Fibroblast of skin of right biceps (primary cell): ENCODE measurements at regions not wholly inside any gene's neighbourhood (a gene's known extent, or its start where the extent isn't known, plus 50 kb on each side); places are given as distances from the start of the nearest gene placed in this dataset.
"Not testable (repeated sequence)": the region's sequence is repeated elsewhere in the genome, so short reads cannot be mapped to it uniquely, and the experiment has no call there.

Source experiments
- DNase-seq: peaks from one replicate; pipeline ENCODE4 v3.0.0-alpha.2; 2013

DNA sequence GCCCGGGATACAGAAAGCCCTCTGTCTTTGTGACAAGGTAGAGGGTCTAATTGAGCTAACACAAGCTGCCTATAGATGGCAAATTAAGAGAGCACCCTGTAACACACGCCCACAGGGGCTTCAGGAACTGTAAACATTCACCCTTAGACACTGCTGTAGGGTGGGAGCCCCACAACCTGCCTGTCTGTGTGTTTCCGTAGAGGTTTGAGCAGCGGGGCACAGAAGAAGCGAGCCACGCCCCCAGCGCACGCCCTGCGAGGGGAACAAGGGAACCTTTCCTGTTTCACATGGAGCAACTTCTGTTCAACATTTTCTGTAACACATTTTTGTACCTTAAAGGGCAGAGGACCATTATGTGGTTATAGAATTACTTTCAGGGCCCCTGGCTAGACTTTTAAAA lies 231.7 kb upstream of the EXOC2 start:
- no peak for DNase-seq

DNA sequence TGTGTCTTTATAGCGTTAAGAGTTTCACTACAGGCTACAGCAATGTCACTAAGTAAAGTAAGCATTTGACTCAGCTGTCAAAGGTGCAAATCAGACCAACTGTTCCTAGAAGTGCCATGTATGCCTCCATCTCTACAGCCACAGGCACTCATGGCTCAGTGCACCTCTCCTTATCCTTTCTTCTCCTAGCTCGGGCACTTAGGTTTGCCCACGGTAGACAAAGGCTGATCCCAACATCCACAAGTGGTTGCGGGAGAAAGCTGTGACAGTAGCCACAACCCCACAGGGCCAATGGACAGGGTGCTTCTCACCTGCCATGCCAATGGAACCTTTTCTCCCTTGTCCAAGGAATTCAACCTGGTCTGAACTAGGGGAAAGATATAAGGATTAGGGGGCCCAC lies 228.5 kb upstream of the EXOC2 start:
- DNase-seq = no peak

DNA sequence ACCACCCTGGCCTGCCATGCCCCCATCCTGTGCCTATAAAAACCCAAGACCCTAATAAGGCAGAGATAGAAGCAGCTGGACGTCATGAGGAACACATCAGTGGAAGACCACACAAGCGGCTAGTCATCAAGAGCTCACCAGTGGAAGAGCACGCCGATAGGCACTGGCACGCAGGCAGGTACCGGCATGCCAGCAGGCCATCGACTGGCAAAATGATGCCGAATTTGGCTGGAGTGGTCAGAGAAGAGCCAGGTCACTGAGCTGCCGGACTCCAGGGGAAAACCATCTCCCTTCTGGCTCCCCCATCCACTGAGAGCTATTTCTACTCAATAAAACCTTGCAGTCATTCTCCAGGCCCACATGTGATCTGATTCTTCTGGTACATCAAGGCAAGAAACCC lies 227.6 kb upstream of the EXOC2 start:
- DNase-seq = no peak

DNA sequence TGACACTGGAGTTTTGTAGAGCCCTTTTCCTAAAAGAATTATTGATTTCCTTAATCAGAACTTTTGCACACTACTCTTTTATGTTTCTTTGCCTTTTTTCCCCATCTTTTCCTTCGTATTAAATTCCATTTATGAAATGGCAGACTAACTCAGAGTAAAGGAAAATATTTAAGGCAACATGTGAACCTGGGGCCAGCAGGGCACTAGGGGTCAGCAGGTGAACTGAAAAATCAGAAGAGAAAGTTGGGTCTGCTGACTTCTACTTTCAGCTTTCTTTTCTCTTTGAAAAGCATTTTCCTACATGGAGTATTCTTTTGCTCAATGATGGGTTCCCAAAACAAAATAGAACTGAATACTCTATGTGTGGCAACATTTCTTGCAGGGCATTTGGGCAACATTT lies 226.6 kb upstream of the EXOC2 start:
- no peak for DNase-seq

DNA sequence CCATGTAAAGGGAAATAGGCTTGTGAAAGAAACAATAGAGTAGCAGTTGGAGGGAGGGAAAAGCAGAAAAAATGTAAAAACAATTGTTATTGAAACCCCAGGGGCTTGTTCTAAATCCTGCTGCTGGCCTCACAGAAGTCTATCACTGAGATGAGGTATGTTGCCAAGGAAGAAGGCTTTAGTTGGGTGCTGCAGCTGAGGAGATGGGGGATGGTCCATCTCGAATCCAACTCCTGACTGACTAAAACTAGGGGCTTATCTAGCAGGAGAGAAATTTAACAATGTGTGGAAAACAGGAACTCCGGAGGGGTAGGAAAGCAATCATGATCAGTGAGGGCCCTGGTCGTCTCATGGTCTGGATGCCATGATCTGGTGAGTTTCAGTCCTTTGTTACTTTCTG lies 225.0 kb upstream of the EXOC2 start:
- DNase-seq = no peak

DNA sequence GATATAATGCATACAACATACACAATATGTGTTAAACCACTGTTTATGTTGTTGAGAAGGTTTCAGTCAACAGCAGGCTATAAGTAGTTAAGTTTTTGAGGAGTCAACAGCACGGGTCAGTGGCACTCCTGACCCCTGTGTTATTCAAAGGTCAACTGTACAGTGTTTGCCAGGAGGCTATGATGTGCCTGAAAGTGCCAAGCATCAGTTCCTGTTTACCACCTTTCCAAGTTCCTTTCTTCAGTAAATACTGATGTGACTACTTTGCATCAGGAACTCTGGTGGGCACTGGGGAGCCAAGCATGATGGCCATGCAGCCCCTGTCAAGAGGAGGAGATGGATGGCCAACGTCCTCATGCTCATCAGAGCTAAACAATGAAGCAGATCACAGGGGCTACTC lies 224.4 kb upstream of the EXOC2 start:
- no peak for DNase-seq

DNA sequence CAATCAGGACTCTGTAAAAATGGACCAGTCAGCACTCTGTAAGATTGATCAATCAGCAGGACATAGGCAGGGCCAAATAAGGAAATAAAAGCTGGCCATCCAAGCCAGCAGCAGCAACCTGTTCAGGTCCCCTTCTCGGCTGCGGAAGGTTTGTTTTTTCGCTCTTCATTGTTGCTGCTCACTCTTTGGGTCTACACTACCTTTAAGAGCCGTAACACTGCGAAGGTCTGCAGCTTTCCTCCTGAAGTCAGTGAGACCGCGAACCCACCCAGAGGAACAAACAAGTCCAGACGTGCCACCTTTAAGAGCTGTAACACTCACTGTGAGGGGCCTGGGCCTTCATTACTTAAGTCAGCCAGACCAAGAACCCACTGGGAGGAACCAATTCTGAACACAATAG lies 223.2 kb upstream of the EXOC2 start:
- DNase-seq = no peak

DNA sequence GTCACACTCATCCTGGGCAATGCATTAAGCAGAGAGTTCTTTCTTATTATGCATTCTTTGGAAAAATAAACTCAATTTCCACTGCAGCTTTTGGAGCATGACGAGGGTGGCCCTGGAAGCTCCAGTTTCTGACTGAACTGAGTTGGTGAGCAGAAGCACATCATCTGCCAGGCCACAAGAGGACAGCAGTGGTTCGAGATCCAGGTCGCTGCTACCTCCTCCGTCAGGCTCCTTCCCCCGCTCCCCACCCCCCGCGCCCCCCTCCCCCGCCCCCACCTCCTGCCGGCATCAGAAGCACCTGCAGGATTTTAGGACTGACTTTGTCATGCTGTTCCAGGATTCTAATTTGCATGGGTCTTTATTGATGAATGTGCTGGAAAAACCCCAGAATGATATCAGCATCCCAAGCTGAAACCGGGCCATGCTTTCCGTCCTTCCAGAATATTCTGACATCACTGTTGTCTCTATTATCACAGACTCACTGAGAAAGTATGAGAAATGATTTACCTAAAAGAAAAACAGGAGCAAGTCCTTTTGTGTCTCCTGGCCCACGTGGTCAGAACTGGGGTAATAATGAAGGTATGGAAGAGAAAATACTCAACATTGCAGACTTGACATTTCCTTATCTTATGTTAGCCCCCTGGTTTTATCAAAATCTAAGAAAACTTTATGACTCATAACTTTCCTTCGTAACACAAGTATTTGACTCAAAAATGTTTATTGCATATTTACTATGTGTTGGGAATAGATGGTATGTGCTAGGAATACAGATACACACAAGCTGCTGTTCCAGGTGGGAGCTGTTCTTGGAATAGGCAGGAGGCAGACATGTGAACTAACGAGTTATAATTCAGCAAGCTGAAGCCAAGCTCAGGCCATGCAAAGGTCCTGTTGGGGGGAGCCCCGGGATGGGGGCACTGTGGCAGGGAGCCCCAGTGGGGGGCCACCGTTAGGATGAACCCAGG lies 220.2 kb upstream of the EXOC2 start:
- DNase-seq = peak; percentile 22

DNA sequence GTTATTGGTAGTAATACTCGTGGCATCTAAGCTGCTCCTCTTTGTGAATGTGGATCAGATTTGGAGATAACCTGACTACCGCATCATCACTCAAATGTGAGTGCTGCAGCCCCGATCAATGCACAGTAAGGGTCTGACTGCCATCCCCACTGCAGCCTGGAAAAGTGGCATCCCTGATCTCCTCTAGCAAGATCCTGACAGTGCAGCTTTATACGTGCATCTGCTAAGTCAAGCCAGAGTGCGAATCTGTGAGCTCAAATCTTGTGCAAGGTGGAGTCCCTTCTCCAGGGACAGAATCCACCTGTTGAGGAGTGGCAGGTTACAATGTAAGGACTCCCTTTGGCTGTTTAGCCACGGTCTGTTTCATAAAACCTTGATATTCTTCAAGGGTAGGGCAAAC lies 215.0 kb upstream of the EXOC2 start:
- DNase-seq = no peak

DNA sequence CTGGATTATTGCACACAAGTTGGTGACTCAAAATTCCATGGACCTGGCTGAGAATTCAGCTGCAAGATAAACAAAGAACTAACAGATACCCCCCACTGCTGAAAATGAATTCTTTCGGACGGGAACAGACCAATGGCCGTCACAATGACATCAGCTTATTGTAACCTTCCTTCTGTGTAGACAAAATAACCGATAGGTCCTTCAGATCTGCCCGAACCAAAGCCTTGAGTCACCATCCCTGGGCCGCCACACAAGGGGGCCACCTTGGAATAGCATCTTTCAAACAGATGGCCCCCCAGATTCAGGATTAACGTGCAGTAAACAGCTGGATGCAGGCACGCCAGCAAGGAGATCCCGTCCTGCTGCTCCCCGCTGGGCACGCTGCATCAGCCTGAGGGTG lies 214.0 kb upstream of the EXOC2 start:
- DNase-seq = peak; percentile 69

DNA sequence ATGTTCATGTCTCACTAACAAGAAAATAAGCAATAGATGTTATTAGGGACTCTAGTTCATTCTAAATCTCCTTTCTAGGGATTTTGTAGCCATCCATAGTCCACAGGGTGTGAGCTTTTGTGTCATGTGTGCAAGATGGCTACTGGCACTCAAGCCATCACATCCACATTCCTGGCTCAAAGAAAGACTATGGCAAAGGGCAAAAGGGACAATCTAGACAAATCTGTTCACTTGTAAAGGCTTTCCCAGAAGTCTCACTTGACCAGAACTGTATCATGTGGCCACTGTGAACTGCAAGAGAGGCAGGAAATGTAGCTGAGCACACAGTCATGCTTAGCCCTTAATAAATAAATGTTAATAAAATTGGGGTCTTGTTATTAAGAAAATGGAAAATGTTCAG lies 212.6 kb upstream of the EXOC2 start:
- no peak for DNase-seq

DNA sequence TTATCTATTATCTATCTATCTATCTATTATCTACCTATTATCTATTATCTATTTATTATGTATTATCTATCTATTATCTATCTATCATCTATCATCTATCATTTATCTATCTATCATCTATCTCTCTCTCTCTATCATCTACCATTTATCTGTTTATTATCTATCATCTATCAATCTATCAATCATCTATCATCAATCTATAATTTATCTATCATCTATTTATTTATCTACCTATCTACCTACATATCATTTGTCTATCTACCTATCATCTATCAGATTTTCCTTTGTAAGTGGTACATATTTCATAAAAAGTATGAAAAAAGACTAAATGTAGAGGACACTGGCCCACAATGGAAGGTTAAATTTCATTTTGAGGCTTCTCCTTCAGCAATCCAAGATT lies 212.1 kb upstream of the EXOC2 start:
- DNase-seq = no peak

DNA sequence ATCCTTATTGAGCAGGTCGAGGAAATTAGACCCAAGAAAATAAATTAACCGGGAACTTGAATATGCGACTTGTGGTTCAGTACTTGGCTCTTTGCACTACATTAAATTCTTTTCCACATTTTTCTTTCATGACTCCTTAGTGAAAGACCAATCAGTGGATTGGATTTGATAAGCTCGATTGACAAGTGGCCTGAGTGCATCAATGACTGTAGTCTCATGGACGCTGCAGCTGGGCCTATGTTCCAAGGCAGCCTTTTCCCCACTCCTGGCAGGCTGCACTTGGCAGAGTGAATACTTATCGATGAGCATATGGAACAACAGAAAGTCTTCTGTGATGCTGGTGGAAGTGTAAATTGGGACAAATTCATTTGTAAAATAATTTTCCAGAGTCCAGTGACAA lies 210.8 kb upstream of the EXOC2 start:
- peak; percentile 60 for DNase-seq

DNA sequence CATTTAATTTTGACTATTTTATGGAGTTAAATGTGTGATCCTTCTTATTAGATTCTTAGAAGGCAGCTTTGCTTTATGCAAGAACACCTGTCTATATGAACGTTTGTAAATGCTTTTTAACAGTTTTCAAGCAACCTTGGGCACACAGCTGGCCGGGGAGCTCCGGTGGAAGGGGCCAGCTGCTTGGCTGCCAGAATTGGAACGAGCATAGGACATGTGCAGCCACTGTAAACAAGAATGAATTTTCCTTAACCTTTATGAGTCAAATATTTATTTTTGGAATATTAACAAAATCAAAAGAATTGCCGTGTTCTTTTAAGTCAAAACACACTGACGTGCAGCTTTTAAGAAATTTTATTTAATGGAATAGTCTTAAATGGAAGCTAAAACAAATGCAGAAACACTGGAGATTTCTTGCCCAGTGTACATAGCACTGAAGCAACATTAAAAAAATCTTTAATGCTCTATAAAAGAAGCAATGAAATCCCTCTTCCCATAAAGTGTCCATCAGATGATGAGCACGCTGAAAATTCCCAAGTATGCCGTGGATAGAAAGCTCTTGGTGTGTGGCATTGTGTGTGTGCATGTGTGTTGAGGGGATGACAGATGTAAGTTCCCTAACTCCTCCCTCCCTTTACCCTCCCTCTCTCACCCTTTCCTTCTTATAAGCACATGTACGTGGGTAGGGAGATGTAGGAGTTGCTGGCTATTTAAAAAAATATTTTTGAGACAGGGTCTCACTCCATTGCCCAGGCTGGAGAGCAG lies 208.9 kb upstream of the EXOC2 start:
- DNase-seq = peak; percentile 4

DNA sequence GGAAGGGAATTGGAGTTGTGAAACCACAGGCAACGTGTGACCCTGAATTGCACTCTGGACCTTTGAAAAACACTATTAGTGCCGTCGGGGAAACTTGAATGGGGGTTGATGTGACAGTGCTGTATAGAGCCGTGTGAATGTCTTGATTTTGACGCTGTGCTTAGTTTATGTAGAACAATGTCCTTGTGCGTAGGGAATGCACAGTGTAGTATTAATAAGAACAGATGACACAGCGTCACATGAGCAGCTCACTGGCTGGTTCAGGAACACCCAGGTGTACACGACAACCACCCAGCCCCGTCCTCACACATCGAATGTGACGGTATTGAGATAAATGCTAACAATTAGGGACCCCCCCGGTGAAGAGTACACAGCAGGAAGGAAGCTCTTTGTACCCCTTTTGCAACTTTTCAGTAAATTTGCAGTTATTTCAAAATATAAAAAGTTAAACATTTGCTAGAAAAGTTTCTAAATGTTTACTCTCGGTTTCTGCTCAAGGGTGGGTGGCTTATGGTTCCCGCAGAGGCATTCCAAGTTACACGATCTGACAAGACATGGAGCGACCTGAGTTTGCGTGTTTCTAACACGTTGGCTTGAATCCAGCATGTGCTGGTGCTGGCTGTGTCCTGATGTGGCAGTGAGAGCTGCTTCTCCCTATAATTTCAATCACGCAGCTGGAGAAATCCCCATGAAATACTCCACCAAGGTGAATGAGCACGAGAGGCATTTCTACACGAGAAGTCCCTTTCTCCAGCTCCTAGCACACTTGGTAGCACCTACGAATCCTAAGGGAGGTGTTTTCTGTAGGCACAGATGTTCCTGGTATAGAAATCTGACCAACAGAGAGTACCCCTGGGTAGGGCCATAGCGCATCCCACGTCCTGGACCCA lies 208.0 kb upstream of the EXOC2 start:
- DNase-seq = no peak

DNA sequence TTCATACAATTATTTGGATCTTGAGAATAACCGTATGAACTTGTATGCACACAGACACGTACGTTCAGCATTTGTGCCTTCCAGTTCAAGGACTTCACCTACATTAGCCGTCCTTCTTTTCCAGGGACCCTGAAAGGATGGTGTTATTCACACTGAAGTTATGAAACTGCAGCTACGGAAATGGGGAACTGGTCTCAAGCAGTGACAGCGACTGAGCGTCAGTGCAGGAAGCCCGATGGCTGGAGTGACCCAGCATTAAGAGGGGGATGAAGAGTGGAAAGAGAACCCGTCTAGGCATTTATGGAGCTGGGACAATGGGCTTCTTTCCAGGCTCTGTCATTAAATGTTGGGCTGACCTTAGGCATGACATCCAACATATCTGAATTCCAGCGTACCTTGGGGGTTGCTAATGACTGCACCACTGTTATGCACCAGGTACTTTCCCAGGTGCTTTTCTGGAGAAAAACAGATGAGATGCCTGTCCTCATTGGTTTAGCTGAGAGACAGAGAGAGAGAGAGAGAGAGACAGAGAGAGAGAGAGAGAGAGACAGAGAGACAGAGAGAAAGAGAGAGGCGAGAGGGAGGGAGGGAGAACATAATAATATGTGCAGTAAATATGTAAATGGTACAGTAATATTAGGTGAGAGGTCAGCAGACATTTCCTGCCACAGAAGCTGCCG lies 204.7 kb upstream of the EXOC2 start:
- DNase-seq = no peak

DNA sequence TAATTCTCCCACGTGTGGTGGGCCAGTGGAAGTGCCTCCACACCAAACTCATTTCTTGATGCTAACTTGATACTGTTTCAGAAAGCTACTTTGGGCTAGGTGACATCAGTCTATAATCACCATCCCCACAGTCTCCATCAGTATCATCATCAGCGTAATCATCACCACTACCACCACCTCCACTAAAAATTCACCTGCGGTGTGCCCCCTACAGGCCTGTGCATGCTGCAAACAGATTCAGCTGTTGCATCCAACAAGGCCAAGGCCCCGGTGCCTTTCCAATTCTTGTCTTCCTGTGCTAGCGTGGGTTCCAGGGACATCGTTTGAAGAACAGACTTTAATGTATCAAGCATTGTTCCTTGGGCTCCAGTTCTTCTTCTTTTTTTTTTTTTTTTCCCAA lies 201.3 kb upstream of the EXOC2 start:
- no peak for DNase-seq

DNA sequence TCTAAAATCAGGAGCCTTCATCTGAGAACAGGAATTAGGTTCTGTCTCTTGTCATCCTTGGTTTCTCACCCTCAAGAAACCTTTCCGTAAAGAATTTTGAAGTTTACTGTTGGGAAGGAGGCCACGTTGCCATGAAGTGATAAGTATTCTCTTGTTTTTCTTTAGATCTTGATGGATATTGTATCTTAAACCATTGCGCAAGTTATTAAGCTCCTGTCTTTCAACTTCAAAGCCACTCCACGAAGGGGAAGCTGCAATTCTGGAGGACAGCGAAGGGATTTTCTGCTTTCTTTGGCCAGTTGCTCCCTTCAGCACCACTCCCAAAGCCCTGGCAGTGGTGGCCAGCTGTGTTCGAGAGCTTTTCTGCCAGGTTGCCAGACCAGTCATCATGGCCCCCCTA lies 198.1 kb upstream of the EXOC2 start:
- no peak for DNase-seq

DNA sequence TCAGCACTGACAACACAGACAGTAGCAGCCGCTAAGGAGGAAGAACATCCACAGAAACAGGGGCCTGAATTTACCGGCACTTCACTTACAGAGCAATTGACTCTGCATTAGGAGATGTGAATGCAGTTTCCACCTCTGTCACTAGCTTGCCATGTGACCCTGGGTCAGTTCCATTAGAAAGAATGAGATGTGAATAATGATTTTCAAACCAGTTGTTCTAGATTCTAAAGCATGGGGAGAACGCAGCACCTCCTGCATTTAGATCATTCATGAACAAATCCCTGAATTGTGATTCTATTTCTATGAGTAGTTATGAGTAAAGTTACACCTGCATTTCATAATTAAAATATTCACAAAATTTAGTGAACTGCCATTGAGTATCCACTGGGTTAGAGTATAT lies 197.3 kb upstream of the EXOC2 start:
- DNase-seq = no peak

DNA sequence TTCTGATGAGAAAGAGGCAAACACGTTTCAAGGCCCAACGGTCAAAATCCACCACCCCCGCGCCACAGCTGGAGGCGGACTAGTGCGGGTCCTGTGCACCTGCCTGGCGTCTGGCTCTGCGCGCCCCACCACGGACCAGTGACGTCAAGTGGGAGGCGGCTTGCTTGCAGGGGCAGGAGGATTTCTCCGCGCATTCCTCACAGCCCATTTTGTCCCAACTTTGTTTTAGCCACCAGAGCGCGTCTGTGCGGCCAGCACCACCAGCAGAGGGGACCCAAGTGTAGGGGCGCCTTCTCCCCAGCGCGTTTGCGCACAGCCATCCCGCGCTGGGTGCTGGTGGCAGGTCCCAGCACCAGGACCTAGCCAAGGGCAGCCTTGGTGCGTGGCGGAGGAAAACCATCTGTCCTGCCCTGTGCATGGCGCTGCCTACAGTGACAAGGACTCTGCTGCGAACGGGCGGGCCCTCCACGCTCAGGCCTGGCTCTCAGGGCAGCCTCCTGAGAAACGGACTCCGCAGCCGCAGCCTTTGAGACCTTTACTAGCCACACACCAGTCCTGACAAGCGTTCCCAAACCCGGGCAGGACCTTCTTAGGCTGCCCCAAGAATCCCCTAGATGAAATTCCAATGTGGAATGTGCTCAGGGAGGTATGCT lies 194.8 kb upstream of the EXOC2 start:
- no peak for DNase-seq

DNA sequence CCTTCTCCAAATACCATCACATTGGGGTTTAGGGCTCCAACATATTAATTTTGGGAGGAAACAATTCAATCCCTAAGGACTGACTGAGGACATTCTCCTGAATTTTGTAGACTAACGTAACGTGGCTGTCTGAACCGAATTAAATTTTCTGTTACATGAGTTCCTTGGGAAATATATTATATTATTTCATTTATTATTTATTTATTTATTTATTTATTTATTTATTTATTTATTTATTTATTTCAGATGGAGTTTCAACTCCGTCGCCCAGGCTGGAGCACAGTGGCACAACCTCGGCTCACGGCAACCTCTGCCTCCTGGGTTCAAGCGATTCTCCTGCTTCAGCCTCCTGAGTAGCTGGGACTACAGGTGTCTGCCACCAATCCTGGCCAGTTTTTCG lies 193.2 kb upstream of the EXOC2 start:
- DNase-seq = not testable (repeated sequence)

DNA sequence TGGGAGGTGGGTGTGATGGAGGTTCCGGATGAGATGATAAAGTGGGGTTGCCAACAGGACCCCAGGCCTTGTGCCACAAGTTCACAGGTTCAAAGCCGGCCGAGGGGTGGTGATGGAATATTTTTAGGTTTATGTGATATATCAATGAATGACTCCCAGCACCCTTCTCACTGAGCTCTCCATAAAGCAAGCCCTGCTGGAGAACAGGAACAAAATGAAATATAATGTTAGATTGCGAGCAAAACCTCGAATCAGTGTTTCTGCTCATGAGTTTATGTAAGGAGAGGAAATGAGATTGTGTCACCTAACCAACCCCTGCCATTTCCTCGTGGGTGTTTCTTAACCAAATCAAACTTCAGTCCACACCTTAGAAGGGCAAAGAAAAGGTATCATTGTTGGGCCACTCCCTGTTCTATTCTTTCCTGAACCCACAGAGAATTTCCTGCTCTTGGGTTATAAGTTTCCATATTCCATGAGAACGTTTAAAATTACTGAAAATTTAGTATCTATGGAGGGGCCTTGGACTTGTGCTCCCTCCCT lies 192.2 kb upstream of the EXOC2 start:
- DNase-seq = no peak
